Trophoblast cell (in vitro differentiated cells and primary cell): ENCODE measurements at regions not wholly inside any gene's neighbourhood (a gene's known extent, or its start where the extent isn't known, plus 50 kb on each side); places are given as distances from the start of the nearest gene placed in this dataset.

Experiments used
- DNase-seq, 2 donors: peaks; one replicate each; pipeline ENCODE4 v3.0.0-alpha.2; 2016
- H2AFZ ChIP-seq: 2 replicates; pipeline ENCODE4 v1.6.1; 2013; ENCODE audit warnings: low read length, moderate library complexity, mild to moderate bottlenecking; ENCODE audit not compliant: insufficient read depth, poor library complexity
- H2AK5ac ChIP-seq: 2 replicates; pipeline ENCODE4 v1.6.1; 2013; ENCODE audit warnings: mild to moderate bottlenecking, low read length
- H2BK120ac ChIP-seq: 2 replicates; pipeline ENCODE4 v1.6.1; 2013; ENCODE audit warnings: low read length, mild to moderate bottlenecking, moderate library complexity; ENCODE audit not compliant: insufficient read depth, poor library complexity
- H2BK12ac ChIP-seq: 2 replicates; pipeline ENCODE4 v1.6.1; 2013; ENCODE audit warnings: mild to moderate bottlenecking, low read length, moderate library complexity
- H2BK5ac ChIP-seq: 2 replicates; pipeline ENCODE4 v1.6.1; 2013; ENCODE audit warnings: low read length, low read depth, moderate library complexity, mild to moderate bottlenecking; ENCODE audit not compliant: poor library complexity
- H3K14ac ChIP-seq: 2 replicates; pipeline ENCODE4 v1.6.1; 2013; ENCODE audit warnings: mild to moderate bottlenecking, low read length
- H3K18ac ChIP-seq: 2 replicates; pipeline ENCODE4 v1.6.1; 2013; ENCODE audit warnings: mild to moderate bottlenecking, low read length
- H3K23ac ChIP-seq: 2 replicates; pipeline ENCODE4 v1.6.1; 2013; ENCODE audit warnings: low read length
- H3K27ac ChIP-seq: 2 replicates; pipeline ENCODE4 v1.5.1; 2013; ENCODE audit warnings: low read depth, mild to moderate bottlenecking, inconsistent platforms, low read length, moderate library complexity
- H3K27me3 ChIP-seq: 2 replicates; pipeline ENCODE4 v1.6.1; 2013; ENCODE audit warnings: inconsistent platforms, mild to moderate bottlenecking, low read length, moderate library complexity; ENCODE audit not compliant: insufficient read depth
- H3K36me3 ChIP-seq, 2 experiments: 1 replicate in 1 of 2; 2 replicates in 1 of 2; pipeline ENCODE4 v1.6.1; 2013; ENCODE audit warnings: low read length in 2 of 2, mild to moderate bottlenecking in 2 of 2, moderate library complexity in 1 of 2; ENCODE audit not compliant: insufficient read depth in 2 of 2, control insufficient read depth in 1 of 2
- H3K4ac ChIP-seq: 2 replicates; pipeline ENCODE4 v1.6.1; 2013; ENCODE audit warnings: low read depth, mild to moderate bottlenecking, low read length, moderate library complexity
- H3K4me1 ChIP-seq, 2 experiments: 1 replicate in 1 of 2; 2 replicates in 1 of 2; pipeline ENCODE4 v1.6.1; 2013; ENCODE audit warnings: low read length in 2 of 2, mild to moderate bottlenecking in 2 of 2, moderate library complexity in 1 of 2; ENCODE audit not compliant: insufficient read depth in 2 of 2, control insufficient read depth in 1 of 2
- H3K4me2 ChIP-seq: 2 replicates; pipeline ENCODE4 v1.6.1; 2013; ENCODE audit warnings: inconsistent platforms, mild to moderate bottlenecking, low read length, moderate library complexity
- H3K4me3 ChIP-seq: 2 replicates; pipeline ENCODE4 v1.5.1; 2013; ENCODE audit warnings: mild to moderate bottlenecking, low read depth, low read length, inconsistent platforms
- H3K79me1 ChIP-seq: one replicate; pipeline ENCODE4 v1.6.1; 2013; ENCODE audit warnings: low read length
- H3K79me2 ChIP-seq: 2 replicates; pipeline ENCODE4 v1.6.1; 2013; ENCODE audit warnings: low read length, mild to moderate bottlenecking; ENCODE audit not compliant: control insufficient read depth, insufficient read depth, poor library complexity
- H3K9ac ChIP-seq: 2 replicates; pipeline ENCODE4 v1.6.1; 2013; ENCODE audit warnings: mild to moderate bottlenecking, low read length
- H3K9me3 ChIP-seq: 2 replicates; pipeline ENCODE4 v1.6.1; 2013; ENCODE audit warnings: low read depth, mild to moderate bottlenecking, control low read depth, inconsistent platforms, low read length; ENCODE audit not compliant: insufficient read depth
- H4K12ac ChIP-seq: 2 replicates; pipeline ENCODE4 v1.6.1; 2013; ENCODE audit warnings: low read depth, mild to moderate bottlenecking, low read length, moderate library complexity
- H4K8ac ChIP-seq: 2 replicates; pipeline ENCODE4 v1.6.1; 2013; ENCODE audit warnings: low read depth, mild to moderate bottlenecking, low read length, moderate library complexity
- H4K91ac ChIP-seq: one replicate; pipeline ENCODE4 v1.6.1; 2013; ENCODE audit warnings: low read depth, mild to moderate bottlenecking, low read length, moderate library complexity
- WGBS: extraction: QIAGEN DNeasy Blood & Tissue Kit; methylation state at CpG from one replicate; pipeline ENCODE4 v1.1.7; 2013; ENCODE audit warnings: missing lambda C conversion rate; ENCODE audit not compliant: insufficient read length, insufficient coverage; ENCODE audit errors: extremely low coverage; 5-methylcytosine and 5-hydroxymethylcytosine counted together

DNA sequence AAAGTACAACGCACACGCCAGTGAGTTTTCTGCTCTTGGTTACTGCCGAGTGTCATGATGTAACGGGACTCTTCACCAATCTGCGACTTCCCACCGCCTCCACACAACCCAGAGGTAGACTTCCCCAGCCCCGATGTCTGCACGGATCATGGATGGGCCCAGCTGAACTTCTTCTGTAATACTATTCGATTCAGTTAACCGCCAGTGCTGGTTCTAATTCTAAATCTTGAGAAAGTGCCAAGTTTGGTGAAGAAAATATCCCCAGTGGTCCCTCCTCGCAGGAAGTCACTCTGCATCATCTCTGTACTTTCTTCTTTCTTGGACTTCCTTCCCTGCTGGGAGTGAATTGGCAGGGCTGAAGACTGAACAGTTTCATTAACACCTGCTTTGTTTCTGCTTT lies 77.6 kb upstream of the SLC35F4 start:
- Histone ChIP-seq H3K9ac (no peak overlapping the region), H3K4me1 (peaks cover 0 to 2% of the 10 kb centered on the region in 2 experiments), H3K18ac (no peak overlapping the region), H2BK120ac (no peak overlapping the region), H2AFZ (no peak overlapping the region), H3K4me3 (no peak overlapping the region), H4K8ac (no peak overlapping the region), H3K4ac (no peak overlapping the region), H4K91ac (no peak overlapping the region), H3K4me2 (no peak overlapping the region), H4K12ac (no peak overlapping the region), H3K79me1 (no peaks in the 10 kb centered on the region), H3K27me3 (no peaks in the 10 kb centered on the region), H3K79me2 (no peaks in the 10 kb centered on the region), H2AK5ac (no peak overlapping the region), H3K36me3 (no peaks in the 10 kb centered on the region), H3K27ac (no peak overlapping the region), H2BK5ac (no peak overlapping the region), H3K9me3 (no peaks in the 10 kb centered on the region), H3K14ac (no peak overlapping the region), H3K23ac (no peak overlapping the region), H2BK12ac (no peak overlapping the region)
- DNase-seq: no peak
- WGBS: no CpG with 5 or more reads among the region's 11 CpGs

DNA sequence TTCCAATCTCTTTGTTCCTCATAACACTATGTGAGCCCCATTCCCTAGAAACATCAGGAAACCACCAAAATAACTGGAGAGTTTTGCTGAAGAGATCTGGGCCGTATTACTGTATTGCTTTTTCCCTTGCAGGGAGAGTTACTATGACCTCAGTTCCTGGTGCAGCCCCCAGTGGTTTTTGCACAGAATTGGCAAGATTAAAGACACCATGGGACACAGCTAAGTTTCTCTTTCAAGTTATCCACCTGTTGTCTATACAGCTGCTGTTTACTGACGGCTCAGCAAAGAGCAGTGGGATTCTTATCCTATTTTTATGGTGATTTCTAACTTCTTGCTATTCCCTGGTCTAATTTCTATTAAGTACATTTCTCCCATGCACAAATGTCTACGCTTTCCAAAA lies 77.1 kb upstream of the SLC35F4 start:
- no peaks in the 10 kb centered on the region for H3K36me3 ChIP-seq
- H4K91ac ChIP-seq: no peak overlapping the region
- no peak overlapping the region for H2BK12ac ChIP-seq
- no peaks in the 10 kb centered on the region for H3K79me2 ChIP-seq
- H3K4me1 ChIP-seq: peaks cover 0 to 2% of the 10 kb centered on the region in 2 experiments
- no CpG with 5 or more reads among the region's 3 CpGs for WGBS
- H3K18ac ChIP-seq: no peak overlapping the region
- no peak overlapping the region for H3K23ac ChIP-seq
- H3K27me3 ChIP-seq: no peaks in the 10 kb centered on the region
- H4K8ac ChIP-seq: no peak overlapping the region
- no peaks in the 10 kb centered on the region for H3K9me3 ChIP-seq
- DNase-seq: no peak
- H3K79me1 ChIP-seq: no peaks in the 10 kb centered on the region
- no peak overlapping the region for H3K14ac ChIP-seq
- no peak overlapping the region for H2BK120ac ChIP-seq
- no peak overlapping the region for H4K12ac ChIP-seq
- H3K4me3 ChIP-seq: no peak overlapping the region
- H3K4ac ChIP-seq: no peak overlapping the region
- no peak overlapping the region for H2AFZ ChIP-seq
- H2BK5ac ChIP-seq: no peak overlapping the region
- no peak overlapping the region for H2AK5ac ChIP-seq
- no peak overlapping the region for H3K4me2 ChIP-seq
- no peak overlapping the region for H3K9ac ChIP-seq
- H3K27ac ChIP-seq: no peak overlapping the region

DNA sequence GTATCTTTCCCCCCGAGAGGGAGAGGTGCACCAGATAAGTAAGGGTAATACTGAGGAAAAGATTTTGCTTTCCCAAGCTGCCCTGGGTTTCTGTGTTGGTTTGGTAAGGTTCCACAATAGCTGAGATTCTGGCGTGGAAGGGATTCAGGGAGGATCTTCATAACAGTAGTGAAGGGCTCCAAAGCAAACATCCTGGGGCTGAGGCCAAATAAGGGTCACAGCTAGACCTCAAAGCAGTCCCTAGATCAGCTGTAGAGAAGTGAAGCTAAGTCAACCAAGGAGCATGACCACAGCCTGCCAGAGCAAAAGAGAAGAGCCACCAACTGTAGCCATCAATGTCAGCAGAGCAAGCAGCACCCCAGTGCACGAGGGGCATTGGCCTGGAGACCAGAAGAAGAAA lies 73.2 kb upstream of the SLC35F4 start:
- no peaks in the 10 kb centered on the region for H3K79me1 ChIP-seq
- H3K9me3 ChIP-seq: no peaks in the 10 kb centered on the region
- H2AK5ac ChIP-seq: no peak overlapping the region
- H3K4ac ChIP-seq: no peak overlapping the region
- H3K4me2 ChIP-seq: no peak overlapping the region
- WGBS: no CpG with 5 or more reads among the region's 3 CpGs
- H4K91ac ChIP-seq: no peak overlapping the region
- H2BK12ac ChIP-seq: no peak overlapping the region
- peaks cover 0 to 2% of the 10 kb centered on the region in 2 experiments for H3K4me1 ChIP-seq
- H3K23ac ChIP-seq: no peak overlapping the region
- H3K18ac ChIP-seq: no peak overlapping the region
- no peak overlapping the region for H2BK120ac ChIP-seq
- H3K79me2 ChIP-seq: no peaks in the 10 kb centered on the region
- H4K8ac ChIP-seq: no peak overlapping the region
- no peak overlapping the region for H2BK5ac ChIP-seq
- H3K27ac ChIP-seq: no peak overlapping the region
- no peak for DNase-seq
- H3K36me3 ChIP-seq: no peaks in the 10 kb centered on the region
- no peak overlapping the region for H4K12ac ChIP-seq
- no peak overlapping the region for H3K14ac ChIP-seq
- H2AFZ ChIP-seq: no peak overlapping the region
- H3K27me3 ChIP-seq: no peaks in the 10 kb centered on the region
- peak overlapping the region; percentile 3 for H3K4me3 ChIP-seq
- H3K9ac ChIP-seq: no peak overlapping the region

DNA sequence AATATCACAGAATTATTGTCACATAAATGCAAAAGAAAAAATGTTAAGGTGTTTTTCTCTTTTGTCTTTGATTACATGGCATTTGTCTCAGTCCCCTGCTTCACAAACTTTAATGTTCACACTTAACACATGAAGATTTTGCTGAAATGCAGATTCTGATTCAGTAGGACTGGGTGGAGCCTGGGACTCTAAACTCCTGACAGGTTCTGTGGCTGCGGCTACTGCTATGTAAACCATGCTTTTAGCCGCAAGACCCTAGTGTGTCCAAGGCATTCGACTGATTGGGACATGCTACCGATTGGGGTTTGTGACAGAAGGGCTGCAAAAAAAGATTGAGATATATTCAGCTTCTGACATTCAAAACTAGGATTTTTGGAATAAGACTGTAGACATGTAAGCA lies 72.6 kb upstream of the SLC35F4 start:
- H3K4me3 ChIP-seq: no peak overlapping the region
- H3K27ac ChIP-seq: no peak overlapping the region
- no peaks in the 10 kb centered on the region for H3K36me3 ChIP-seq
- H3K9me3 ChIP-seq: no peaks in the 10 kb centered on the region
- no peaks in the 10 kb centered on the region for H3K4me1 ChIP-seq
- H2BK5ac ChIP-seq: no peak overlapping the region
- no peak overlapping the region for H3K4ac ChIP-seq
- no peak overlapping the region for H4K12ac ChIP-seq
- H3K79me1 ChIP-seq: no peaks in the 10 kb centered on the region
- H2BK120ac ChIP-seq: no peak overlapping the region
- H3K27me3 ChIP-seq: no peaks in the 10 kb centered on the region
- no peak overlapping the region for H4K8ac ChIP-seq
- no peak overlapping the region for H2AFZ ChIP-seq
- no peaks in the 10 kb centered on the region for H3K79me2 ChIP-seq
- no peak overlapping the region for H3K4me2 ChIP-seq
- H3K14ac ChIP-seq: no peak overlapping the region
- H2BK12ac ChIP-seq: no peak overlapping the region
- H3K23ac ChIP-seq: no peak overlapping the region
- H3K9ac ChIP-seq: no peak overlapping the region
- no CpG with 5 or more reads among the region's 4 CpGs for WGBS
- DNase-seq: no peak
- no peak overlapping the region for H2AK5ac ChIP-seq
- H4K91ac ChIP-seq: no peak overlapping the region
- H3K18ac ChIP-seq: no peak overlapping the region
